ENCODE measurements at regions not wholly inside any gene's neighbourhood (a gene's known extent, or its start where the extent isn't known, plus 50 kb on each side); places are given as distances from the start of the nearest gene placed in this dataset.

DNA sequence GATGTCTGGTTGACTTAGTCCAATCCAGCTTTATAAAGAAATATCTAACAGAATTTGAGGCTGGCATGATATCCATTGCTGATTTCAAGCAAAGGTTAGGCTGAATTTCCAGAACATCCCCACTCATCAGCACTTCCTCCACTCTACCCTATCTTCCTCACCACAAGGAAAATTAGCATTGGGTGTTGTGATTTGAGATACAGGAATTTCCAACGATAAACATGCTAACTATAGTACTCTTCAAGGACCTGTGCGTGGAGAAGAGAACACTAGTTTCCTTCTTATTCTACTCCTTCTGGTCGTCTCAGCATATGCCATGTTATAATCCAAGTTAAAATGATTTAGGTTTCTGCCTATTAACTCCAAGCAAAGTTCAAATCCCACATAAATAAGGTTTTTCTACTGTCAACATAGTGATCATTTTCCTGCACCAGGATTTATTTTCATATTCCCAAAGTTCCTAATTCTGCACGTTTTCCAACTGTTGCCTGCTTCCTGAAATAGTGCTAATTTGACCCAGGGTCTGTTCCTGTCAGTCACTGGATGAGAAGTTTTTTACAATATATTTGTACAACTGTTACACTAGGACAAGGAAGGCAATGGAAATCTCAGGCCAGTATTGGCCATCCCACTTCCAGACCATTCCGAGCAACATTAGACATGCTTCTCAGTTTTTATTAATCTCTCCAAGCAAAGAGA, 177.6 kb upstream of the EDNRA start:
- Histone ChIP-seq H3K4me3 (ENCODE audit: low read depth in 1 of 2, low read length in 2 of 2) (no peak overlapping the region), H3K27me3 (ENCODE audit: low read depth, low read length) (no peaks in the 10 kb centered on the region), H3K4me1 (ENCODE audit: control insufficient read depth in 1 of 2, insufficient read depth in 2 of 2, low read length in 2 of 2) (no peaks in the 10 kb centered on the region), H3K9me3 (ENCODE audit: control insufficient read depth in 1 of 2, low read length in 2 of 2) (no peaks in the 10 kb centered on the region), H3K27ac (ENCODE audit: low read length) (no peak overlapping the region), H3K36me3 (ENCODE audit: control insufficient read depth in 1 of 2, insufficient read depth in 2 of 2, low read length in 2 of 2) (no peaks in the 10 kb centered on the region)

DNA sequence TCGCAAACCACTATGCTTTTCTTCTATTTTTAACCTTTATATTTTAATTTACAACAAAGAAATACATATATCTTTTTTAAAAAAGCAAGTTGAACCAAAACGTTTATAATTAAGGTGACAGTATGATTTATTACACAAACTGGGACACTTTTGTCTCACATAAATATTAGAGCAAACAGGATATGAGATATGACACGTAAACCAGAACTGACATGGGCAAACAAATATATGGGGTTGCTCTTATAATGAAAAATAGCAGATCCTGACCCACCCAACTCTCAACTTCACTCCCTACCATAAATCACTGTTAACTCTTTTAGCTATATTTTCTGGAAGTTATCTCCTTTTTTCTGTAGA, 177.0 kb upstream of the EDNRA start:
- Histone ChIP-seq H3K4me3 (ENCODE audit: low read depth in 1 of 2, low read length in 2 of 2) (no peak overlapping the region), H3K36me3 (ENCODE audit: control insufficient read depth in 1 of 2, insufficient read depth in 2 of 2, low read length in 2 of 2) (no peaks in the 10 kb centered on the region), H3K27ac (ENCODE audit: low read length) (no peak overlapping the region), H3K27me3 (ENCODE audit: low read depth, low read length) (no peaks in the 10 kb centered on the region), H3K4me1 (ENCODE audit: control insufficient read depth in 1 of 2, insufficient read depth in 2 of 2, low read length in 2 of 2) (no peaks in the 10 kb centered on the region), H3K9me3 (ENCODE audit: control insufficient read depth in 1 of 2, low read length in 2 of 2) (no peaks in the 10 kb centered on the region)

DNA sequence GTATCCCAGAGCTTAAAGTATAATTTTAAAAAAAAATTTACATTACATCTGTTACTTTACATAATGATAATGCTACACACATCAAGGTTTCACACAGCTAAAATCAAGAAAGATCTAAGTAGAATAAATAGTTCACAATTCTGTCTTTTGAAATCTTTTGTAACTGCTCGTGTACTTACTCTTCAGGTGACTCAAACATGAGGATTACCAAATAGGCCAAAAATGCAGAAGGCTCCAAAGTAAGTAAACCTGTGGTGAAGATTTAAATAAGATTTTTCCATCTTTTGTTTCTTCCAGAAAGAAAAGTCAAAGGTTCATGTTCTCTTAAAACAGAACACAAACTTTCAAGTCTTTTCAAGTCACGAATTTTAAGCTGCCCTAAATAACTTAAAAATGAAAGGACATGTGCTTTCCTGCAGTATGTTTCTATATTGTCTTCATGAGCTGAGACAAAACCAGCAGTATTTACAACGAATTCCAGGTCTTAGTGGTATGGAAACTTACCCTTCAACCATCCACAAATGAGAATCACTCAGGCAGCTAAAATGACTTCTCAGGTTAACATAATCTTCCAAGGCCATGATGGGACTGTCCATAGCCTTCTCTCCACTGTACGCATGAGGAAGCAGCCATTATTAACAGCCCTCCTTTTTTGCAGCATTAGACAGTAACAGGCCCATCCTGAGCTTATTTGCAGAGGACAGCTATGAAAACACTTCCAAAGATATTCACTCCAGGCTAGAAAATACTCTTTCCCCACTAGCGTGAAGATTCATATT, 172.8 kb upstream of the EDNRA start:
- Histone ChIP-seq H3K4me1 (ENCODE audit: control insufficient read depth in 1 of 2, insufficient read depth in 2 of 2, low read length in 2 of 2) (no peaks in the 10 kb centered on the region), H3K9me3 (ENCODE audit: control insufficient read depth in 1 of 2, low read length in 2 of 2) (no peaks in the 10 kb centered on the region), H3K4me3 (ENCODE audit: low read depth in 1 of 2, low read length in 2 of 2) (no peak overlapping the region), H3K27ac (ENCODE audit: low read length) (no peak overlapping the region), H3K36me3 (ENCODE audit: control insufficient read depth in 1 of 2, insufficient read depth in 2 of 2, low read length in 2 of 2) (no peaks in the 10 kb centered on the region), H3K27me3 (ENCODE audit: low read depth, low read length) (no peaks in the 10 kb centered on the region)

DNA sequence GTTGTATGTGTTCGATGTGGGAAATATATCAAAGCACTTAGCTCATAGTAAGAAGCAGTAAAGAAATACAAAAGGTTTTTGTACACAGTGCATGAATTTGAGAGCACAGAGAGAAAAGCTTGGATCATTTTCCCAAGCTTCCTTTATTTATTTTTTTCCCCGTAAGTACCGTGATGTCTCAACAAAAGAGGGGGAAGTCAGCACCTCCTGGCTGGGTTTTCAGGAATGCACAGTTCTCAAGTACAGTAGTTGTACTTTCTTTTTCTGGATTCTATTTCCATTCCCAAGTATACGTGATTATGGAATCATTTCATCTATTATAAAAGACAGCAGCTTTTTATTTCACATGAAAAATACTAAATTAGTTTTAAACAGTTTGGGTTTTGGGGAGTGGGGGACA, 171.5 kb upstream of the EDNRA start:
- Histone ChIP-seq H3K27me3 (ENCODE audit: low read depth, low read length) (no peaks in the 10 kb centered on the region), H3K36me3 (ENCODE audit: control insufficient read depth in 1 of 2, insufficient read depth in 2 of 2, low read length in 2 of 2) (no peaks in the 10 kb centered on the region), H3K27ac (ENCODE audit: low read length) (no peak overlapping the region), H3K4me3 (ENCODE audit: low read depth in 1 of 2, low read length in 2 of 2) (no peak overlapping the region), H3K9me3 (ENCODE audit: control insufficient read depth in 1 of 2, low read length in 2 of 2) (no peaks in the 10 kb centered on the region), H3K4me1 (ENCODE audit: control insufficient read depth in 1 of 2, insufficient read depth in 2 of 2, low read length in 2 of 2) (no peaks in the 10 kb centered on the region)

DNA sequence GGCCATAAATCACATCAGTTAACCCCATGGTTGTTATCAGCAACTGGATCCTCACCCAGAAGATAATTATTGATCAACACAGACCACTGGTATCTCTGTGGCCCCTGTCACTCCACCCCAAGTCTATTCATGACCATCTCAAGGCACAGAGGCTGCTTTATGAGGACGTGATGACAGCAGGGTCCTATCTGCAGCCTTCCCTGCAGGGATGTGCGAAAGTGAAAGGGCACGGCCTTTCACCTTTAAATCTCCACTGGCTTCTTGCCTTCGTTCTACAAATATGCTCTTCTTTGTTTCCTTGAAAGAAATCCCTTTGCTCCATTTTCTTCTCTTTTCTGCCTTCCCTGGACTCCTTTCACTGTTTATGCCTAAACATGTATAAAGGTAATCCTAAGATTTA, 170.6 kb upstream of the EDNRA start:
- no peaks in the 10 kb centered on the region for H3K4me1 ChIP-seq (ENCODE audit: control insufficient read depth in 1 of 2, insufficient read depth in 2 of 2, low read length in 2 of 2)
- no peak overlapping the region for H3K27ac ChIP-seq (ENCODE audit: low read length)
- H3K4me3 ChIP-seq (ENCODE audit: low read depth in 1 of 2, low read length in 2 of 2) = no peak overlapping the region

DNA sequence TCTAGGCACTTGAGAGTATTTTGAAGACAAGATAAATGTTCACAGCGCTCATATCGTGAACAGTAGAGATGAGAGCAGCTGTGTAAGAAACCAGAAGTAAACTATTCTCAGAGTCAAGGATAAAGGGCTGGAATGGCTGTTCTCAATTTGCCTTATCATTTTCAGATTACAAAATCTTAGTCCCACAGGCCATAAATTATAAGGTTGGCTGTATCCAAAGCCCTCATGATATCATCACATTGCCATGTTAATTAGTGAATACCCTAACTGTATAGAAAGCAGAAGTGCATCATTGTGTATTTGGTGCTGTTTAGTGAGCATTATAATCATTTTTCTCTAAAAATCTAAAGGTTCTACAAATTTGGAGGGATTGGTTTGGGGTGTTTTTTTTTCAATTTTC, 168.9 kb upstream of the EDNRA start:
- Histone ChIP-seq H3K27me3 (ENCODE audit: low read depth, low read length) (no peaks in the 10 kb centered on the region), H3K4me1 (ENCODE audit: control insufficient read depth in 1 of 2, insufficient read depth in 2 of 2, low read length in 2 of 2) (no peaks in the 10 kb centered on the region), H3K27ac (ENCODE audit: low read length) (no peak overlapping the region)

More for the DNA sequence above, 170.6 kb upstream of the EDNRA start:
- H3K27me3 ChIP-seq (ENCODE audit: low read depth, low read length) = no peaks in the 10 kb centered on the region
- H3K9me3 ChIP-seq (ENCODE audit: control insufficient read depth in 1 of 2, low read length in 2 of 2) = no peaks in the 10 kb centered on the region
- no peaks in the 10 kb centered on the region for H3K36me3 ChIP-seq (ENCODE audit: control insufficient read depth in 1 of 2, insufficient read depth in 2 of 2, low read length in 2 of 2)

DNA sequence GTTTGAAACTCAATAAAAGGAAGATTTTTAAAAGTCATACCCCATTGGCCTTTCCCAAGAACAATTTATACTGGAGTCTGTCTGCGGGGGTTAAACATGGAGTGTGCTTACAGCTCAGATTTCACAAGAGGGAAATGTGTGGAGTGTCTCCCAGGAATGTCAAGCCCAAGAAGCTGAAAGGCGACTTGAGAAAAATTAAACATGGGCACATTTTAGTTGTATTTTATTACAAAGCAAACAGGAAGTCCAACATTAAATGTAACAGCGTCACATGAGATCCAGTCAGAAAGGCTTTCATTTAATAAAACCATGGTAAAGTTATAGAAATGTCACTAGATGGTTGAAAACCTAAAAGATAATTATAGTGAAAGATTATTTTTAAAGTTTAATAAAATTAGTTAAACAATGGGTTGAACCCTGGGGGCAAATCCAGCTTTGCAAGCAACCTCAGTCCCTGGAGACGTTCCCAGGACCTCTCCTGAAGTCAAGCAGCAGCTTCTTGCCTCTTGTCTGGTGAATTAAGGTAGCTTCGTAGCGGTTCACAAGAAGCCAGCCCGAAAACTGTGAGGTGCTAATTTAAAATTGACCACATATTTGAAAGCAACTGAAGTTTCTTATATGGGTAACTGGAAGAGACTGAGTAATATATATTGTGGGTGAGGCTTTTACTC, 168.4 kb upstream of the EDNRA start:
- Histone ChIP-seq H3K27ac (ENCODE audit: low read length) (no peak overlapping the region), H3K4me3 (ENCODE audit: low read depth in 1 of 2, low read length in 2 of 2) (no peak overlapping the region), H3K36me3 (ENCODE audit: control insufficient read depth in 1 of 2, insufficient read depth in 2 of 2, low read length in 2 of 2) (no peaks in the 10 kb centered on the region)

More for the DNA sequence above, 168.9 kb upstream of the EDNRA start:
- Histone ChIP-seq H3K4me3 (ENCODE audit: low read depth in 1 of 2, low read length in 2 of 2) (no peak overlapping the region), H3K9me3 (ENCODE audit: control insufficient read depth in 1 of 2, low read length in 2 of 2) (no peaks in the 10 kb centered on the region), H3K36me3 (ENCODE audit: control insufficient read depth in 1 of 2, insufficient read depth in 2 of 2, low read length in 2 of 2) (no peaks in the 10 kb centered on the region)

DNA sequence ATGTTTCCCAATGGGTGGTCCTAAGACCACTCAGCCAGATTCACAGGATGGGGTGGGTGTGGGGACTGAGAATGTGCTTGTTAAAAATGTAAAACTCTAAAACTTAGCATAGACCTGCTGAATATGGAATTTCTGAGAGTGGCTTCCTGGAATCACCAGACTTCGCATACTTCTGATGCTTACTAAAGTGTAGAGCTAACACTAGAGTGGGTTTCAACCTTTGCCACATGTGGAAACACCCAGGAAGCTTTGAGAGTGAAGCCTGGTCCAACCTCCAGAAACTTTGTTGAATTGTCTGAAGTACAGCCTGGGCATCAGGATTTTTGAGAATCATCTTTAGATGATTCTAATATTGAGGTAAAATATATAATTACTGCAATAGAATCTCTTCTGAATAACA, 167.8 kb upstream of the EDNRA start:
- no peaks in the 10 kb centered on the region for H3K27me3 ChIP-seq (ENCODE audit: low read depth, low read length)
- no peak overlapping the region for H3K4me3 ChIP-seq (ENCODE audit: low read depth in 1 of 2, low read length in 2 of 2)
- no peaks in the 10 kb centered on the region for H3K4me1 ChIP-seq (ENCODE audit: control insufficient read depth in 1 of 2, insufficient read depth in 2 of 2, low read length in 2 of 2)
- no peaks in the 10 kb centered on the region for H3K36me3 ChIP-seq (ENCODE audit: control insufficient read depth in 1 of 2, insufficient read depth in 2 of 2, low read length in 2 of 2)
- H3K9me3 ChIP-seq (ENCODE audit: control insufficient read depth in 1 of 2, low read length in 2 of 2) = no peaks in the 10 kb centered on the region
- no peak overlapping the region for H3K27ac ChIP-seq (ENCODE audit: low read length)

More for the DNA sequence above, 168.4 kb upstream of the EDNRA start:
- H3K27me3 ChIP-seq (ENCODE audit: low read depth, low read length) = no peaks in the 10 kb centered on the region
- H3K9me3 ChIP-seq (ENCODE audit: control insufficient read depth in 1 of 2, low read length in 2 of 2) = no peaks in the 10 kb centered on the region
- H3K4me1 ChIP-seq (ENCODE audit: control insufficient read depth in 1 of 2, insufficient read depth in 2 of 2, low read length in 2 of 2) = no peaks in the 10 kb centered on the region

DNA sequence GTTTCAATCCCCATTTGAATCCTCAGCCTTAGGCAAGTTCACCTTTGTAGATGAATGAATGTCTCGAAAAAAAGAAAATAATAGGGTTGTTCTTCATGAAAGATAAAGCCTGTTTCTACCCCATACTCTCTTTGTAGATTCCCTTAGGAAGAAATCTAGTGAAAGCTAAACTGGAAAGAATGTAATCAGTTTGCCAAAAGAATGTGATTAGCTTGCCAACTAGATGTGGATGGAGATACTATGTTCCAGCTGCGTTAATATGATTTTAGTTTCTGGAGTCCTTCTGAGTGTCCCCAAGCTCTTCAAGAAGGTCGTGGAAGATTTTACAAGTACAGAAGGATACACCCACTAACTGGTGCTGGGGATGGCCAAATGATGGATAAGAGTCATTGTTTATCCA, 162.3 kb upstream of the EDNRA start:
- H3K4me3 ChIP-seq (ENCODE audit: low read depth in 1 of 2, low read length in 2 of 2) = no peak overlapping the region
- H3K4me1 ChIP-seq (ENCODE audit: control insufficient read depth in 1 of 2, insufficient read depth in 2 of 2, low read length in 2 of 2) = no peaks in the 10 kb centered on the region
- no peak overlapping the region for H3K27ac ChIP-seq (ENCODE audit: low read length)
- H3K9me3 ChIP-seq (ENCODE audit: control insufficient read depth in 1 of 2, low read length in 2 of 2) = no peaks in the 10 kb centered on the region
- no peaks in the 10 kb centered on the region for H3K27me3 ChIP-seq (ENCODE audit: low read depth, low read length)
- no peaks in the 10 kb centered on the region for H3K36me3 ChIP-seq (ENCODE audit: control insufficient read depth in 1 of 2, insufficient read depth in 2 of 2, low read length in 2 of 2)

DNA sequence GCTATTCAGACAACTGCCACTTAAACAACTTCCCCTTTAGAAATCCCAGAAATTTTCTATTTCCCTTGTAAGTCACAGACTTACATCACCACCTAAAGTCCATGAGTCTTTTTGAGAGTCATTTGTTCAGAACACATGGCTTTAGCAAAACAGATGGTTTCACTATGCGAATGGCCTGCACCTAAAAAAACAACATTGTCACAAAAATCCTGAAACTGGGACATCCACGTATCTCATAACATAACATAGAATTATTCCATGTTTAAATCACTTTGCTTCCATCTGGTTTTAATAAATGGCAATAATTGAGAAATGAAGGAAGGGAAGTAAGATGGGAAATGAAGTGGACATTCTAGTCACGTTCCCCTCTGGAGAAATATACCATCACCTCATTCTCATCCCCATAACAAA, 155.3 kb upstream of the EDNRA start:
- Histone ChIP-seq H3K4me1 (ENCODE audit: control insufficient read depth in 1 of 2, insufficient read depth in 2 of 2, low read length in 2 of 2) (no peaks in the 10 kb centered on the region), H3K27me3 (ENCODE audit: low read depth, low read length) (no peaks in the 10 kb centered on the region), H3K4me3 (ENCODE audit: low read depth in 1 of 2, low read length in 2 of 2) (no peak overlapping the region), H3K9me3 (ENCODE audit: control insufficient read depth in 1 of 2, low read length in 2 of 2) (no peaks in the 10 kb centered on the region), H3K36me3 (ENCODE audit: control insufficient read depth in 1 of 2, insufficient read depth in 2 of 2, low read length in 2 of 2) (no peaks in the 10 kb centered on the region), H3K27ac (ENCODE audit: low read length) (no peak overlapping the region)

DNA sequence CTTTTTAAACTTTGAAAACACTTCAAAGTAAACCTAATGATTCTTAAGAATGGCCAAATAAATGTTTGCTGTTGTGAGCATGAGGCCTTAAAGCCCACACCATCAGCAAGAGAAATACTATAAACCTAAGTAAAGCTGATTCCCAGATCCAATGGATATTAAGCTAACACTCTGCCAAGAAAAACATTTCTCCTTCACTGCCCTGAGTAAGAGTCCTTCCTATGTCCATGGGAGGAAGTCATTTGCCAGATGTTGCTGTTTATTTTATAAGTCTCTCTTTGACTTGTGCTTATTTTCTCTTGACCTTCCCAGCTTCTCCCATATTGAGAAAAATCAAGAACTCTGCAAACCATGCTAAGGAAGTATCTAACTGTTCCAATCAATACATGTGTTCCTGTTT, 154.3 kb upstream of the EDNRA start:
- H3K27ac ChIP-seq (ENCODE audit: low read length) = no peak overlapping the region

More for the DNA sequence above, 154.3 kb upstream of the EDNRA start:
- no peak overlapping the region for H3K4me3 ChIP-seq (ENCODE audit: low read depth in 1 of 2, low read length in 2 of 2)
- H3K27me3 ChIP-seq (ENCODE audit: low read depth, low read length) = no peaks in the 10 kb centered on the region
- H3K9me3 ChIP-seq (ENCODE audit: control insufficient read depth in 1 of 2, low read length in 2 of 2) = no peaks in the 10 kb centered on the region
- no peaks in the 10 kb centered on the region for H3K4me1 ChIP-seq (ENCODE audit: control insufficient read depth in 1 of 2, insufficient read depth in 2 of 2, low read length in 2 of 2)
- H3K36me3 ChIP-seq (ENCODE audit: control insufficient read depth in 1 of 2, insufficient read depth in 2 of 2, low read length in 2 of 2) = no peaks in the 10 kb centered on the region
